HG03066 (cell line): ENCODE measurements at regions not wholly inside any gene's neighbourhood (a gene's known extent, or its start where the extent isn't known, plus 50 kb on each side); places are given as distances from the start of the nearest gene placed in this dataset.

Experiments used
- ATAC-seq: cut with Tn5 transposase; IDR thresholded peaks from one replicate; pipeline ENCODE4 v1.9.1; 2021; ENCODE audit warnings: low read depth; ENCODE audit not compliant: unreplicated experiment

- ATAC-seq, result no peak
Measured at GRCh38 chr6:105917038-105917695, 169.0 kb upstream of the PRDM1 start.

- ATAC-seq, result no peak
Measured at GRCh38 chr6:105911106-105911629, 175.0 kb upstream of the PRDM1 start.

- ATAC-seq, result no peak
Measured at GRCh38 chr6:105909106-105909505, 177.0 kb upstream of the PRDM1 start.

GRCh38 chr6:105907991-105908390 is 178.1 kb upstream of the PRDM1 start:
- no peak for ATAC-seq

DNA sequence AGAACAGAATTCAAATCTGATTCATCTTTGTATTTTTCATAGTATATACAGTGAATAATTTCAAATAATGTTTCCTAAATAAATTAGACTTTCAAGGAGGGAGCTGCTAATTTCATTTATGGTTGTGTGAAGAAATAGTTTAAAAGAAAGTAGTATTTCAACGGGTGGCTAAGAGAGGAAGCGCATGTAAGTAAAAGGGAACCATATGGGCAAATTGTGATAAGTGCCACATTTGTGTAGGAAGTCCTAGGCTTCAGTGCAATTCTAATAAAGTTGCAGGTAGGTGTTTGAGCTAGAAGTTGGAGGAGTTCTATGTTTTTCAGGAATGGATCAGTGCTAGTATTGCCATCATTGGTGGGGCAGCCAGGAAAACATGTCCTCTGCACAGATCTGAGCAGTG is 178.8 kb upstream of the PRDM1 start:
- no peak for ATAC-seq

- ATAC-seq, result no peak
Measured at GRCh38 chr6:105902401-105903031, 183.6 kb upstream of the PRDM1 start.

DNA sequence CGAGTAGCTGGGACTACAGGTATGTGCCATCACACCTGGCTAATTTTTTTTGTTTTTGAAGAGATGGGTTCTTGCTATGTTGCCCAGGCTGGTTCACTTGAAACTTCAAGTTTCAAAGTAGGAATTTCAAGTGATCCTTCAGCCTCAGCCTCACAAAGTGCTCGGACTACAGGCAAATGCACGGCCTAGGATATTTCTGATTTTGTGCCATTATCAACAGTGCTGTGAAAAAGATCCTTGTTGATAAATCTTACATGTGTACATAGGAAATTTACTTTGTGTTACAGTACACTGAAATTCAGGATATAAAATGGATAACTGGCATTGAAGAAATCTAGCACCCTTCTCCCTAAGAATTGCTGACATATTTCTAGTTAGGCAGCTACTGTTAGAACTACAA is 184.6 kb upstream of the PRDM1 start:
- no peak for ATAC-seq

GRCh38 chr6:105900125-105900937 is 185.8 kb upstream of the PRDM1 start:
- no peak for ATAC-seq

- ATAC-seq, result peak; percentile 49
Measured at GRCh38 chr6:105898286-105898685, 187.8 kb upstream of the PRDM1 start.

- ATAC-seq, result no peak
Measured at GRCh38 chr6:105897131-105897530, 189.0 kb upstream of the PRDM1 start.

DNA sequence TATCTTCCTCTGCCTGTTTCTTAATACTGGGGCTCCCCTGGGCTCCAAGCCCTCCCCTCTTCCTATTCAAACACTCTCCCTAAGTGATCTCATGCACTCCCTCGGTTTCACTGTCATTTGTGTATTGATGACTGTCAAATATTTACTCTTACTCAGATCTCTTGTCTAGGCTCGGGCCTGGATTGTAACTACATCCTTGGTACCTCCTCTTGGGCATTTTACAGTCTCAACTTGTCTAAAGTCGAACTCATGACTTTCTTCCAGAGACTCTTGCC is 189.4 kb upstream of the PRDM1 start:
- ATAC-seq, result no peak

DNA sequence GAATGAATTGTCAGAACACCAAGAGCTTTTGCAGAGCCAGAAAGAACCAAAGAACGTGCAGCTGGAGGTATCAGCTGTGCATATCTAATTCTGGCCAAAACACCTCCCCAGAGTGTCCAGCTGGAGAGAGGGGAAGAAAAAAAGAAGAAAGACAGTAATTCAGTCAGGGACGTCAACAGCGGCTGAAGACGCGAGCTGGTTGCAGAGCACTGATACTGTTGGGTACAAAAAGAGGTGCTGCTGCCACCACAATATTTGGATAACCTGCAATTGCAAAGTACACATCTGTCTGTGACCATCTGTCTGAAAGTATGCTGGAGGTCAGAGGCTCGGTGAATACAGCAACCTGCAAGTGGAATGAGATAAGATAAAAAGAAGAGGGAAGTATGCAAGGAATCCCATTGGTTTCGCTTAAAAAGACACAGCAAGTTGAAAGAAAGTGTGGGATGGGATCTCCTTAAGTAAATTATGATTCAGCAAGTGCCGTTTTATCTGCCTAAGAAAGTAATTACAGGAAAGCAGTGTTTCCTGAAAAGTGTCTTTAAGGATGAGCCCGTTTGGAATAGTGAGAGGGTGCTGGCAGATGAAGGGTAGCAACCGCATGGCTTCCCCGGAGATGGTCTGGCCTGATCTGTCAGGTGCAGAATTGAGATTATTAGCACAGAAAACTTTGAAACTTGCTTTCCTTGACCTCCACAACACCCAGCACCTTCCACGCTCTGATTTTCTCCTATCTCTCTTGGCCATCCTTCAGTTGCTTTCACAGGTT is 189.9 kb upstream of the PRDM1 start:
- ATAC-seq, result no peak

DNA sequence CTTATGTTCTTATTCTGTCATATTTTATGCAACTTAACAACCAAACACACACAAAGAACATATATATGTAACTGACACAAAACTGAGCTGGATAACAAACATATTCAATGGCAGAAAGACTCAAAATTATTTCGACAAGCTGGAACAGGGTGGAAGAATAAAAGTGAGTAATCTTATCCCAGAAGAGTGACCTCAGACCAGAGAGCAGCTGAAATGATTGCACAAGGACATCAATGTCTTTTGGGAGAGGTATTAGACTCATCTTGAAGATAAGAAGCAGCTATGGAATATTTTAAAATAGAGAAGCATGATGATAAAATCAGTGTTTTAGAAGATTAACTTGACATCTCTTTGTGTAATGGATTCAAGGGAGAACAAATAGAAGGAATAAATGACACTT is 191.6 kb upstream of the PRDM1 start:
- ATAC-seq, result no peak

GRCh38 chr6:105893741-105894140 is 192.4 kb upstream of the PRDM1 start:
- no peak for ATAC-seq

- ATAC-seq, result peak; percentile 92
Measured at GRCh38 chr6:105892577-105893262, 193.4 kb upstream of the PRDM1 start.

DNA sequence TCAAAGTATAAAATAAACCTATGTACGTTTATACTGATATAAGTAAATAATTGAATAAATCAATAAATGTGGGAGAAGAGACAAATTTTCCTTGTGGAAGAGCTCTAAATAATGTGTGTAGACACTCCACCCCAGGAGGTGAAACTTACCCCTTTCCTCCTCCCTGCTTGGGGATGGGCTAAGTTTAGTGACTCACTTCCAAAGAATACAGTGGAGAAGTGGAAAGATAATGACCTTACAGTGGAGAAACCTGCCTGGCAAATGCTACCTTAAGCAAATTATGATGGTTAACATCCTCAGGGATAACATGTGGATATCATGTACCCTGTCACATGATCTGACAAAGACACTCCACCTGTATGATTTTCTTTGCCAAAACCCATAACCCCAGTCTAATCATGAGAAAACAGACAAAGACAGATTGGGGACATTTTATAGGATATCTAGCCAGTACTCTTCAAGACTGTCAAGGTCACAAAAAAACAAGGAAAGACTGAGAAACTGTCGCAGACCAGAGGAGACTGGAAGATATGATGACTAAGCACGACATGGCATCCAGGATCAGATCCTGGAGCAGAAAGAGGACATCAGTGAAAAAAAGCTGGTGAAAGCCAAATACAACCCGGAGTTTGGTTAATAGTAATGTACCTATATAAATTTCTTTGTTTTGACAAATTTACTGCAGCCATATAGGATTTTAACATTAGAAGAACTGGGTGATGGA is 195.5 kb upstream of the PRDM1 start:
- ATAC-seq, result no peak

GRCh38 chr6:105889902-105890301 is 196.2 kb upstream of the PRDM1 start:
- no peak for ATAC-seq

DNA sequence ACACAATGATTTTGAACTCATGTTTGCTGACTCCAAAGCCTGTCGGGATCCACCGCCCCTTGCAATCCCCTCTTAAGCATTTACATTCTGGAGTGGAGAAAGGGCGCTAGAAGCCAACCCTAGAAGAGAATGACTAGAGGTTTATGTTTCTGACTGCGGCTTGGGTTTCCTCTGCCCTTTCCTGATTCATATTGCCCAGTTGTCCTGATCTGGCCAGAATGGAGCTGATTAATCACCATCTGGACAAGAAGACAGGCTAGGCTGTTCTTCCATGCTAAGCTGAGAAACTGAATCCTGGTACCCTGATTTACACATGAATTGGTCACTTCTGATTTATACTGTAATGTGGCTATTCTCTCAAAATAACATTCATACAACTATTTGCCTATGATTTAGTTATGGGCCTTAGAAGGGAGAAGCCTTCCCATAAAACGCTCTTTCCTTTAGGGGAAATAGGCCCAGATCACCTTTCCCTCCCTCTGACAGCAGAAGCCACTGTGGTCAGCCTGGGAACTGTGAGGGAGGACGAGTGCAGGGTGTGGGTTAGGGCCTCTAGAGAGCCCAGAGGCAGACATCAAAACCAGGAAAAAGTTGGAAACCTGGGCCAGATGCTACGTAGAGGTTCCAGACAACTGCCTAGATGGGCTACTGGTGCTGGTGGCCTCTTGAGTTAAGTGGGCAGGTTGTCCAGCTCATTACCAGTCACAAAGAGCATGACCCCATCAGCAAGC is 199.2 kb upstream of the PRDM1 start:
- no peak for ATAC-seq
